ENCODE measurements at regions not wholly inside any gene's neighbourhood (a gene's known extent, or its start where the extent isn't known, plus 50 kb on each side); places are given as distances from the start of the nearest gene placed in this dataset.

GRCh38 chr1:220453371-220453770 is 74.6 kb upstream of the MARK1 start:
- no peak for TF ChIP-seq TARDBP (IDR thresholded peaks at IDR 0.05)
- no peak for TF ChIP-seq FOXA1 (IDR thresholded peaks at IDR 0.05)
- no peak for TF ChIP-seq PKNOX1 (IDR thresholded peaks at IDR 0.05)
- no peak for TF ChIP-seq HDGF (IDR thresholded peaks at IDR 0.05; ENCODE audit: borderline replicate concordance)
- no peak for TF ChIP-seq ELF4 (IDR thresholded peaks at IDR 0.05)
- TF ChIP-seq SP1 (IDR thresholded peaks at IDR 0.05): no peak
- no peak for TF ChIP-seq CTBP1 (IDR thresholded peaks at IDR 0.05; ENCODE audit: borderline replicate concordance)
- no peak for TF ChIP-seq SUZ12 (IDR thresholded peaks at IDR 0.05)
